Testis (tissue), 2 donors: ENCODE measurements at regions not wholly inside any gene's neighbourhood (a gene's known extent, or its start where the extent isn't known, plus 50 kb on each side); places are given as distances from the start of the nearest gene placed in this dataset.

Experiments used
- DNase-seq: peaks from one replicate; pipeline ENCODE4 v3.0.0-alpha.2; 2019
- H3K27ac ChIP-seq, 2 donors: fragments of 200-600 bp; sonication (generic); one replicate each; pipeline ENCODE4 v1.5.1; 2019
- H3K27me3 ChIP-seq: fragments of 200-600 bp; sonication (generic); one replicate; pipeline ENCODE4 v1.5.1; 2019
- H3K36me3 ChIP-seq: fragments of 200-600 bp; sonication (generic); one replicate; pipeline ENCODE4 v1.5.1; 2017; ENCODE audit warnings: low read depth; ENCODE audit errors: missing control alignments
- H3K4me1 ChIP-seq: fragments of 200-600 bp; sonication (generic); one replicate; pipeline ENCODE4 v1.5.1; 2019
- H3K4me3 ChIP-seq, 2 donors: fragments of 200-600 bp; sonication (generic); one replicate each; pipeline ENCODE4 v1.5.1; 2017 to 2019
- H3K9me3 ChIP-seq: fragments of 200-600 bp; sonication (generic); one replicate; pipeline ENCODE4 v1.5.1; 2017
- CTCF ChIP-seq, 3 experiments: fragments of 450-650 bp in 2 of 3; fragments of 200-600 bp in 1 of 3; sonication (generic) in 1 of 3; IDR thresholded peaks; one replicate each; pipeline ENCODE4 v1.5.1; 2016 to 2019; ENCODE audit warnings: antibody characterized with exemption in 3 of 3, mild to moderate bottlenecking in 2 of 3, moderate library complexity in 1 of 3
- POLR2A ChIP-seq: fragments of 450-650 bp; IDR thresholded peaks from one replicate; pipeline ENCODE4 v1.6.1; 2017; ENCODE audit warnings: antibody characterized with exemption, mild to moderate bottlenecking, moderate library complexity
- WGBS, 2 donors: methylation state at CpG; one replicate each; pipeline ENCODE4 v1.1.5; 2018; 5-methylcytosine and 5-hydroxymethylcytosine counted together
- intact Hi-C: fragments of 100-400 bp; cut with DNase I; formaldehyde crosslinking; loops from one replicate; pipeline ENCODE4 v1.15.1; 2023; ENCODE audit warnings: low total_unique reads

GRCh38 chr10:125479059-125479458, 203.9 kb downstream of the TEX36 start:
- H3K4me3 ChIP-seq: no peak overlapping the region
- no peaks in the 10 kb centered on the region for H3K27me3 ChIP-seq
- no peaks in the 10 kb centered on the region for H3K9me3 ChIP-seq
- H3K36me3 ChIP-seq: no peaks in the 10 kb centered on the region
- no peak overlapping the region for H3K27ac ChIP-seq
- intact Hi-C loops: no loop called here
- no peaks in the 10 kb centered on the region for H3K4me1 ChIP-seq
- no peak for TF ChIP-seq POLR2A
- TF ChIP-seq CTCF (IDR thresholded peaks at IDR 0.05): no peak
- 90 to 92% methylated on average over 4 of the region's 4 CpGs for WGBS, 2 donors
- DNase-seq: no peak

GRCh38 chr10:125475815-125476214, 207.1 kb downstream of the TEX36 start:
- no peaks in the 10 kb centered on the region for H3K27me3 ChIP-seq
- H3K4me3 ChIP-seq: no peak overlapping the region
- DNase-seq: no peak
- H3K4me1 ChIP-seq: no peaks in the 10 kb centered on the region
- no peak overlapping the region for H3K27ac ChIP-seq
- H3K36me3 ChIP-seq: no peaks in the 10 kb centered on the region
- H3K9me3 ChIP-seq: no peaks in the 10 kb centered on the region
- intact Hi-C loops: no loop called here
- TF ChIP-seq POLR2A (no peak), CTCF (IDR thresholded peaks at IDR 0.05) (no peak)
- 68 to 71% methylated on average over 2 of the region's 2 CpGs for WGBS, 2 donors

GRCh38 chr10:125473143-125473793, 209.7 kb downstream of the TEX36 start:
- intact Hi-C loops: no loop called here
- TF ChIP-seq CTCF (IDR thresholded peaks at IDR 0.05) (no peak), POLR2A (no peak)
- Histone ChIP-seq H3K27me3 (no peaks in the 10 kb centered on the region), H3K36me3 (no peaks in the 10 kb centered on the region), H3K9me3 (no peaks in the 10 kb centered on the region), H3K4me3 (no peak overlapping the region), H3K27ac (no peak overlapping the region), H3K4me1 (no peaks in the 10 kb centered on the region)
- WGBS, 2 donors: 73 to 77% methylated on average over 7 of the region's 7 CpGs
- no peak for DNase-seq

- TF ChIP-seq POLR2A (no peak), CTCF (IDR thresholded peaks at IDR 0.05) (no peak)
- Histone ChIP-seq H3K36me3 (no peaks in the 10 kb centered on the region), H3K4me3 (no peak overlapping the region), H3K4me1 (no peaks in the 10 kb centered on the region), H3K27ac (no peak overlapping the region), H3K9me3 (no peaks in the 10 kb centered on the region), H3K27me3 (no peaks in the 10 kb centered on the region)
- intact Hi-C loops: no loop called here
- WGBS, 2 donors: 90 to 95% methylated on average over 4 of the region's 4 CpGs
- no peak for DNase-seq
Measured at GRCh38 chr10:125472010-125472607, 210.9 kb downstream of the TEX36 start.

- TF ChIP-seq POLR2A: no peak
- TF ChIP-seq CTCF (IDR thresholded peaks at IDR 0.05): no peak
- Histone ChIP-seq H3K4me1 (no peaks in the 10 kb centered on the region), H3K36me3 (no peaks in the 10 kb centered on the region), H3K4me3 (no peak overlapping the region), H3K27me3 (no peaks in the 10 kb centered on the region), H3K27ac (no peak overlapping the region), H3K9me3 (no peaks in the 10 kb centered on the region)
- intact Hi-C loops: no loop called here
- WGBS, 2 donors: 70 to 81% methylated on average over 16 of the region's 16 CpGs
- no peak for DNase-seq
Measured at GRCh38 chr10:125468278-125468677, 214.7 kb downstream of the TEX36 start.
